ENCODE measurements at regions not wholly inside any gene's neighbourhood (a gene's known extent, or its start where the extent isn't known, plus 50 kb on each side); places are given as distances from the start of the nearest gene placed in this dataset.
A peak's percentile ranks its signal among the peaks of the same experiment; 100 is the strongest.

- no peak for DNase-seq
Observed at GRCh38 chr6:181049-181654, 111.1 kb upstream of the DUSP22 start.

DNA sequence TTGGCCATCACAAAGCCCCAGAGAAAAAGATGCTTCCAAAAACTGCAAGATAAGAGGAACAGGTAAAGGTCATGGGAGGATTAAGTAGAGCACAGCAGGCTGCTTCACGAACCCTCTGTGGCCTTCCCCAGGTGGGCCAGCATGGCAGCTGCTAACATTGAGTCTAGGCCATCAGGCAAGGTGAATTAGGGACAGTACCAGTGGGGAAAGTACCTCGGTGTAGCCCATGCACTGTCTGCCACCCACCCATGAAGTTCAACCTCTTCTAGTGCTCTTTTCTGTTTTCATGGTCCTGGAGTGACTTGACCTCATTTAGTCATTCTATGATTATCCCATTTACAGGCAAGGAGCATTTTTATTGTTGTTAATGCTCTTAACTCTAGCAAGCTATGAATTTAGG lies 108.6 kb upstream of the DUSP22 start:
- DNase-seq = no peak

- DNase-seq = no peak
Observed at GRCh38 chr6:184161-184700, 108.1 kb upstream of the DUSP22 start.

- DNase-seq = no peak
Observed at GRCh38 chr6:186340-186965, 105.8 kb upstream of the DUSP22 start.

DNA sequence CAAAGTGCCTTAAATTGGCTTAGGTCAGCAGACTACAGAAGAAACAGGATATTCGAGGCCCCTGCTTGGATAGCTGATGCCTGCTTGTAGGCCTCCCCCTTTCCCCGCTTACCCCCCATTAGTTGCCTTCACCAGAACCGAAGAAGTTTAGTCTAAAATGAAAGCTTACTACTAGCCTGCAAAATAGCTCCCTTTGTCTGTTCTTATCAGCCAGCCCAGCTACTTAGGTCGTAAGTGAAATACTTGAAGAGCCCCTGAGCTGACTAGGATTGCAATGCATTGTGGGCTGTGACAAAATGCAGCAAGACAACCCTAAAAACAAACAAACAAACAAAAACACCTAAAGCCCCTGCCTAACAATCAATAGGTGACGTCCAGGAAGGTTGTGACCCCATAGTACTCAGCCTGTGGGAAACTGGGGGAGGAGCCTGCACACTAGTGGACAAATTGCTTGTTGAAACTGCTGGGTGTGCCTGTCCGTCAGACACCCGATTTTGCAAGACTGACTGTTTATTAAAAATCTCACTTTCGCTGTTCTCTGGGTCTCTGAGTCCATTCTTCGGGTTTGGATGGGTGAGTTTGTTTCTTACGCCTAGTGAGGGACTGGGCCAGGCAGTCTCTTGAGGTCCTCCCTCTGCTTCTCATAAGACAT lies 105.0 kb upstream of the DUSP22 start:
- no peak for DNase-seq

DNA sequence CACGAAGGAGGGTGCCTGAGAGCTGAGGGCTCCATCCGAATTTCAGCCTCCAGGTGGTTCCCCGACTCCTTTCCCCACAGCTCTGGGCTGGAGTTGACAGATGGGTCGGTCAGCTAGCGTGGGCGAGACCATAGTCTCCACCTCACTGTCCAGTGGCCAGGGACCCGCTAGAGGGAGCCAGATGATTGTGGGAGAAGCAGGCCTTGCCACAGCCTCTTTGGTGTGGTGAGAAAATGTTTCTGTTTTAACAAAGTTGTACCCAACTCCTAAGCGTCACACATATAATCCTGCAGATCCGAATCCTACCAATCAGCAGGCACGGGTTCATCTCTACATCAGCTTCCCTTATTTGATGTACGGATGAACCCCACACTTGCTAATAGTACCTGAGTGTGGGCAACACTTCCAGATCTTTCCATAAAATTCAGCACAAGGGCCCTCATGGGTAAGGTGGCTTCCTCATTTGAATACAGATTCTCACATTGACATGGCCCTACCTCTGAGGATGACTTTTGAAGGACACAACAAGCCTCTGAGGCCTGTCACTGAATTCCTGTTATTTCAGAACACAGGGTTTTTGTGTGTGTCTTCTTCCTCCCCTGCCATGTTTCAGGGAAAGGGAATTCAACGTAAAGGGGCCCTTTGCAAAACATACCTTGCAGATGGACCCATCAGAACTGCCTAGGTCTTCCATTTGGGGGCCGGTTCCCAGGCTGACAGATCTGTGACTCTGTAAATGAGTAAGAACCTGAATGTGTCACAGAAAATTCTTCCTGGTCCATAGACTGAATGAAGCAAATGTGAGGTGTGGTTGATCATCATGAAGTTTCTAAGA lies 103.2 kb upstream of the DUSP22 start:
- peak; percentile 90 for DNase-seq

- DNase-seq = no peak
Observed at GRCh38 chr6:189676-190075, 102.6 kb upstream of the DUSP22 start.

- peak; percentile 33 for DNase-seq
Observed at GRCh38 chr6:190596-191395, 101.5 kb upstream of the DUSP22 start.

DNA sequence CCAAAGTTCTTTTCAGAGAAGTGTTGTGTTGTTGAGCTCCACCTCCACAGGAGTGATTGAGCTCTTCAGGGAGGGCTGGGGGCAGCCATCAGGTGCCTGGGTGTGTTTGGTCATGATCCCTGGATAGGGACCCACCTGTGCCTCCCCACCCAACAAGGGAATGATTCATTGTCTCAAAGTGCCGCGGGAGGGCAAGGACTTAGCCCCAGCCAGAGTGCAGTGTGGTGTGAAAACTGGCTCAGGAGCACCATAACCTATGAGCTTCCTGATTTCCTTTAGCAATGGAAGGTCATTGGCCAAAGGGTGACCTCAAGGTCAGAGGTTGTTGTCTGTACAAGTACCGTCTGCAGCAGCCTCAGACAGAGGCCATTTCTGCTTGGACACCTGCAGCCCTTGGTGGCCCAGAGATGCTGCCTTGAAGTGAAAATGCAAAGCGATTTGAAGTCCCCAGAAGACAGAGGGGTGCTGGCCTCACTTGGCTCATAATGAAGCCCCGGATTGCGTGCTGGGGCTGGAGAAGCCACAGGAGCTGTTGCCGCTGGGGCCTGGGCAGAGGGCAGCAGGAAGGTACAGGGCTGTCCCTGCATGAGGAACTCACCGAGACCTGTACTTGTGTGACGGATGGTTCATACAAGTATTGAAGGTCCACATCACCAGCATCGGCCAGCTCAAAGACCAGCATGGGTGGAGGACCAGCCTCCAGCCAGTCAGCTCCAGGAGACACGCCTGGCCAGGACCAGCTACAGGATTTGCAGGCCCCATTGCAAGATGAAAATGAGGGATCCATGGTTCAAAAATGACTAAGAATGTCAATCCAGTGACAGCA lies 100.6 kb upstream of the DUSP22 start:
- no peak for DNase-seq

DNA sequence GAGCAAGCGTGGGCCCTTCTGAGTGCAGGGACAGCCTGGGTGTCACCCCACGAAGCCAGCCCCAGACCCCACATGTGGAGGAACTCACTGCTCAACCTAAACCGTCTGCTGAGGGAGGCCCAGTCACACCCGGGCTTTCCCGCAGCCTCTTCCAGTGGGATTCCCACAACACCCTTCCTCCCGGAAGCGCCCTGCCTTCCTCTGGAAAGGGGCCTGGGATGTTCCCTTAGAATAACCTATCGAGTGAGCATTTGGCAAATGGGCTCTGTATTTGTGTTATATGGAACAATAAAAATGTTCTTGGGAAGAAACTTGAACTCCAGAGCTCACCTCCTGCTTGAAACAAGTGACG lies 100.0 kb upstream of the DUSP22 start:
- DNase-seq = no peak

GRCh38 chr6:193180-193579 lies 99.1 kb upstream of the DUSP22 start:
- no peak for DNase-seq

- peak; percentile 76 for DNase-seq
Observed at GRCh38 chr6:193773-194310, 98.4 kb upstream of the DUSP22 start.

GRCh38 chr6:195861-196360 lies 96.4 kb upstream of the DUSP22 start:
- no peak for DNase-seq

- DNase-seq = no peak
Observed at GRCh38 chr6:196543-196942, 95.7 kb upstream of the DUSP22 start.

DNA sequence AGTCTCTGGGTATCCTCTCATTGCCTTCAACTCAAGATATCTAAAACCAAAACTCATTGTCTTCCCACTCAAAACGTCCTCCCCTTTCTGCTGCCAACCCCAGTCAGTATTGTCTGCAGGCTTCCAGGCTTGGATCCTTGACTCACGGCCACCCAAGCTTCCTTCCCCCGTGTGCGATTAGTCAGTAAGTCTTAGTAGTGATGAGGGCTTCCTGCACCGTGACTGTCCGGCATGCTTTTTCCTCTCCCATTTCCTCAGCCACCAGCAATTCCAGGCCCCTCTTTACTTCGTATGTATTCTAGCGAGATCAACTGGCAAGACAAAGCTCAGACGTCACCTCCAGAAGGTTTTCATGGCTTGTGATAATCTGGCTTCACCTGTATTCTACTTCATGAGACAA lies 88.6 kb upstream of the DUSP22 start:
- no peak for DNase-seq

GRCh38 chr6:206264-206663 lies 86.0 kb upstream of the DUSP22 start:
- DNase-seq = no peak

DNA sequence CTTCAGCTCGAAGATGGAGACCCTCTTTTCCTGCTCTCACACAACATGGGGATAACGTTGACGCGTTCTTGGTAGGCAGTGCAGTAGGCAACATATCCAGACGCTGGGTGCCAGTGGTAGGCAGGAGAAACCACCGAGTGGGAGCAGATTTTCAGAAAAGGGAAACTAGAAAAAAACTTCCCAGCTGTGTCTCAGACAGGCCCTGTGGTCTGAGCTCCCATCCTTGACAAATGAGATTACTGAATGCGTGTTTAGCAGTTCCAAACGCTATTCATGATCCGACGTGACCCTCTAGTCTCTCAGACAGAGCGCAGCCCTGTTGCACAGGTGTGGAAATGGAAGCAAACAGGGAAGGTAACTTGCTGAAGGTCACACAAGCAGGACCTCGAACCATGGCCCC lies 83.9 kb upstream of the DUSP22 start:
- peak; percentile 68 for DNase-seq

DNA sequence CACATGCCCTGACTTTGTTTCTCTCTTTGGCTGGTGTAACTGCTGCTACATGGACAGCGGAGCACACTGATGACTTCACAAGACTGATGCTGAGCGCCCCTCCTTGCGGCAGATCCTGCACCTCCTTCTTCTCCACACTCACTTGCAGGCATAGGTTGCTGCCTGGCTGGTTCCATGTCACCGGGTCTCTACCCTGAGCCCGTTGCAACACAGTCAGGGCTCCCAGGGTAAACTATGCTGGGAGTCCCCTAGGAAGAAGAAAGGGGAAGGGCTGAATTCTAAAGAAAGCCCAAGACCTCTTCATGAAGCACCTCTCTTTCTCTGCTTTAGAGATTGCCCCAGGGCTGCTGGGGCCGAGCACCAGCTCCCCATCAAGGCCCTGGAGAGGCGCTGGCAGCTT lies 83.3 kb upstream of the DUSP22 start:
- DNase-seq = no peak

- DNase-seq = no peak
Observed at GRCh38 chr6:209432-210103, 82.7 kb upstream of the DUSP22 start.

- no peak for DNase-seq
Observed at GRCh38 chr6:210104-210456, 82.2 kb upstream of the DUSP22 start.

Data from NCI-H82 (cell line).